GM18909 (cell line): ENCODE measurements at regions not wholly inside any gene's neighbourhood (a gene's known extent, or its start where the extent isn't known, plus 50 kb on each side); places are given as distances from the start of the nearest gene placed in this dataset.

Experiments
- ATAC-seq: cut with Tn5 transposase; IDR thresholded peaks from one replicate; pipeline ENCODE4 v1.9.1; 2021; ENCODE audit warnings: mild to moderate bottlenecking; ENCODE audit not compliant: unreplicated experiment, poor library complexity

GRCh38 chr10:56596257-56596656 lies 235.2 kb upstream of the ZWINT start:
- ATAC-seq: no peak

DNA sequence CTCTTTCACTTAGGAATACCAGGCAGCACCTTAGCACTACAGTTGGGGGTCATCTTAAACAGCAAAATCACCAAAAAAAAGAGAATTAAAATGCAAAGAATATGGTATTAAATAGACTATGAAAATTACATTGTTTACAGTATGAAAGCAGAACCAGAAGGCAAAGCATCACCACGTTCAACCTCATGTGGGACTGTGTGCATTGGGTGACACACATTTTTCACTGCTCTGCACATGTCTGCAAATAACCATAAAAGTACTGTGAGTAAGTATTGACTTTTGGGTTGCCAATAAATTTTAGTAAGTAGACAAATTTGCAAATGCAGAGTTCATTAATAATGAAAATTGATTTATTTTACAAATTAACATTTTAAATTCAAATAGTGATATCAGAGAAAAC lies 232.1 kb upstream of the ZWINT start:
- no peak for ATAC-seq

GRCh38 chr10:56586461-56586891 lies 225.4 kb upstream of the ZWINT start:
- ATAC-seq: no peak

GRCh38 chr10:56585447-56586171 lies 224.6 kb upstream of the ZWINT start:
- no peak for ATAC-seq

- no peak for ATAC-seq
These were observed 222.3 kb upstream of the ZWINT start for GRCh38 chr10:56583316-56583715.

GRCh38 chr10:56567580-56567979 lies 206.5 kb upstream of the ZWINT start:
- ATAC-seq: no peak

- no peak for ATAC-seq
These were observed 200.3 kb upstream of the ZWINT start for GRCh38 chr10:56561336-56561735.

GRCh38 chr10:56551037-56551436 lies 190.0 kb upstream of the ZWINT start:
- no peak for ATAC-seq

DNA sequence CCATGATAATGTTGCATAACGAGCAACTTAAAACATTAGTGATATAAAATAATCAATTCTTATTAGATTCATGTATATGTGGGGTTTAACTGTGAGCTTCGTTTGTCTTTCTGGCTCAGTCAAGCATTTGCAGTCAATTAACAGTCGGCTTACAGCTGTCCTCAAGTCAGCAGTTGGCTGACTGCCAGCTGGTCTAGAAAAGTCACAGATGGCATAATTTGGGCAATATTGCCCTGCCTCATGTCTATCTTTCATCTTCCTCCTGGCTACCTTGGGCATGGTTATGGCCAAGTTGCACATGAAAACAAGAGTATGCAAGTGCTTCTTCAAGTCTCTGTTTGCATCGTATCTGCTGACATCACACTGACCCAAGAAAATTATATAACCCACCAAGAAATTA lies 186.1 kb upstream of the ZWINT start:
- no peak for ATAC-seq

- no peak for ATAC-seq
These were observed 176.9 kb upstream of the ZWINT start for GRCh38 chr10:56537984-56538383.

- ATAC-seq: no peak
These were observed 161.1 kb upstream of the ZWINT start for GRCh38 chr10:56522166-56522565.

- ATAC-seq: no peak
These were observed 147.5 kb upstream of the ZWINT start for GRCh38 chr10:56508562-56508961.

GRCh38 chr10:56507033-56507432 lies 146.0 kb upstream of the ZWINT start:
- no peak for ATAC-seq

DNA sequence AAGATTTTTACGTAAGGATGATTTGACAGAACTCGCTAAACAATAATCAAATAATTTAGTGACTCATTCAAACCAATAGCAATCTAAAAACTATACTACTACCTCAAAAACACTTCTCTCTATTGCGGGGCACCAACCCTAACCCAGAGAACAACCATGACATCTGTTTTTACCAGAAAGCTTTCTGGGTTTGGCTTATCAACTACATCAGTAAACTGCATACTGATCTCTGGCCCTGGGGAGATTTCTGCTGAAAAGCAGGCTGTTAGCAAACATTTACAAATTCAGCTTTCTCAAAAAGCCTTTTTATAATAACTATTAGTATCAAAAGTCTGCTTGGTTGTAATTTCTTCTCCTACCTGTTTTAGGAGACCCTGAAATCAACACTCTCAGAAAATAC lies 144.5 kb upstream of the ZWINT start:
- ATAC-seq: no peak

GRCh38 chr10:56496186-56496486 lies 135.1 kb upstream of the ZWINT start:
- no peak for ATAC-seq

GRCh38 chr10:56487746-56488145 lies 126.7 kb upstream of the ZWINT start:
- no peak for ATAC-seq

GRCh38 chr10:56481521-56482091 lies 120.5 kb upstream of the ZWINT start:
- no peak for ATAC-seq

- ATAC-seq: no peak
These were observed 111.9 kb upstream of the ZWINT start for GRCh38 chr10:56472978-56473377.

- ATAC-seq: no peak
These were observed 109.6 kb upstream of the ZWINT start for GRCh38 chr10:56470701-56471100.

DNA sequence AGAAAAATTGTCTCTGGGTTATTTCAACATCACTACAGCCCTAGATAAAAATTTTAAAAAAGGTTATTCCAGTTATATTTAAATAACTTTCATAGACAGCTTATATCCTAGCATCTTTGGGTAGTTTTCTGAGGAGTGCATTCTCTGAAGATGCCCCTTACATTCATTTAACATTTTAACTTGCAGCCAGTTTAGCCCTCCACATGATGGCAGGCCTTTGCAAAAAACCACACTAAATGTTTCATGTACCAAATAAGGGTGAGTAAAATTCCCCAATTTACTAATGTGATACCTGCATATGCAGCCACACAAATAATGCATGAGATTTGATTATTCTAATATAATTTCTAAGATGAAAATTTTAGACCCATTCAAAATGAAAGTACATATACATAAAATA lies 108.4 kb upstream of the ZWINT start:
- ATAC-seq: no peak

GRCh38 chr10:56466005-56466404 lies 104.9 kb upstream of the ZWINT start:
- ATAC-seq: no peak

GRCh38 chr10:56449770-56450169 lies 88.7 kb upstream of the ZWINT start:
- no peak for ATAC-seq
